SK-N-SH treated with all-trans-retinoic acid at 6 μM for 48 hours (cell line): ENCODE measurements at regions not wholly inside any gene's neighbourhood (a gene's known extent, or its start where the extent isn't known, plus 50 kb on each side); places are given as distances from the start of the nearest gene placed in this dataset.

ENCODE experiments used
- ATAC-seq: fragments of 200-7000 bp; cut with Tn5 transposase; 3 replicates; pipeline ENCODE4 v1.9.1; 2020; ENCODE audit warnings: mild to moderate bottlenecking, moderate library complexity
- ARNTL ChIP-seq: fragments of 450-650 bp; formaldehyde crosslinking; IDR thresholded peaks from 2 replicates; pipeline ENCODE4 v1.5.0; 2020; ENCODE audit warnings: low read depth, mild to moderate bottlenecking, moderate library complexity, borderline replicate concordance
- BACH2 ChIP-seq: fragments of 250-450 bp; sonication (Bioruptor Pico); IDR thresholded peaks from 2 replicates; pipeline ENCODE4 v1.9.0; 2021; ENCODE audit warnings: mild to moderate bottlenecking, borderline replicate concordance
- CSDC2 ChIP-seq: fragments of 250-450 bp; sonication (Bioruptor Pico); IDR thresholded peaks from 2 replicates; pipeline ENCODE4 v1.5.0; 2020; ENCODE audit warnings: mild to moderate bottlenecking, moderate library complexity
- ESRRG ChIP-seq: fragments of 250-450 bp; sonication (Bioruptor Pico); IDR thresholded peaks from 2 replicates; pipeline ENCODE4 v1.6.1; 2021; ENCODE audit warnings: mild to moderate bottlenecking
- ISL1 ChIP-seq: fragments of 250-450 bp; sonication (Bioruptor Pico); IDR thresholded peaks from 2 replicates; pipeline ENCODE4 v2.1.2; 2022; ENCODE audit warnings: mild to moderate bottlenecking, moderate library complexity
- RARB ChIP-seq: fragments of 250-450 bp; sonication (Bioruptor Pico); IDR thresholded peaks from 2 replicates; pipeline ENCODE4 v1.8.0; 2021; ENCODE audit warnings: mild to moderate bottlenecking, moderate library complexity
- SNAI2 ChIP-seq: fragments of 250-450 bp; sonication (Bioruptor Pico); IDR thresholded peaks from 2 replicates; pipeline ENCODE4 v1.5.0; 2020; ENCODE audit warnings: mild to moderate bottlenecking, moderate library complexity
- TCF4 ChIP-seq: fragments of 250-450 bp; sonication (Bioruptor Pico); IDR thresholded peaks from 2 replicates; pipeline ENCODE4 v1.8.0; 2021; ENCODE audit warnings: mild to moderate bottlenecking, moderate library complexity, borderline replicate concordance
- TOX ChIP-seq: fragments of 250-450 bp; sonication (Bioruptor Pico); IDR thresholded peaks from 2 replicates; pipeline ENCODE4 v1.8.0; 2021; ENCODE audit warnings: mild to moderate bottlenecking, moderate library complexity, borderline replicate concordance
- TSHZ2 ChIP-seq: fragments of 250-450 bp; sonication (Bioruptor Pico); IDR thresholded peaks from 2 replicates; pipeline ENCODE4 v1.5.0; 2020; ENCODE audit warnings: mild to moderate bottlenecking, moderate library complexity
- ZC3H10 ChIP-seq: fragments of 250-450 bp; sonication (Bioruptor Pico); IDR thresholded peaks from 2 replicates; pipeline ENCODE4 v1.5.1; 2021; ENCODE audit warnings: mild to moderate bottlenecking, moderate library complexity
- ZFP3 ChIP-seq: fragments of 250-450 bp; sonication (Bioruptor Pico); IDR thresholded peaks from 2 replicates; pipeline ENCODE4 v1.5.0; 2020; ENCODE audit warnings: mild to moderate bottlenecking, moderate library complexity
- ZFP30 ChIP-seq: fragments of 450-650 bp; formaldehyde crosslinking; IDR thresholded peaks from 2 replicates; pipeline ENCODE4 v1.5.0; 2022; ENCODE audit warnings: mild to moderate bottlenecking, moderate library complexity
- ZNF565 ChIP-seq: fragments of 450-650 bp; formaldehyde crosslinking; conservative IDR thresholded peaks from 2 replicates; pipeline ENCODE4 v1.5.0; 2020; ENCODE audit warnings: low read depth, mild to moderate bottlenecking, moderate library complexity
- ZNF70 ChIP-seq: fragments of 450-650 bp; formaldehyde crosslinking; IDR thresholded peaks from 2 replicates; pipeline ENCODE4 v1.5.0; 2020; ENCODE audit warnings: mild to moderate bottlenecking, moderate library complexity
- ZNF8 ChIP-seq: fragments of 450-650 bp; formaldehyde crosslinking; IDR thresholded peaks from 2 replicates; pipeline ENCODE4 v1.5.0; 2020; ENCODE audit warnings: mild to moderate bottlenecking, moderate library complexity
- TF ChIP-seq, protein P1 (sequence below): fragments of 250-450 bp; sonication (Bioruptor Pico); IDR thresholded peaks from 2 replicates; pipeline ENCODE4 v1.8.0; 2021; ENCODE audit warnings: low read depth, mild to moderate bottlenecking, moderate library complexity, borderline replicate concordance
- TF ChIP-seq, protein P2 (sequence below): fragments of 250-450 bp; sonication (Bioruptor Pico); IDR thresholded peaks from 2 replicates; pipeline ENCODE4 v1.5.1; 2020; ENCODE audit warnings: low read depth, mild to moderate bottlenecking, moderate library complexity
- TF ChIP-seq, protein P3 (sequence below): fragments of 250-450 bp; sonication (Bioruptor Pico); IDR thresholded peaks from 2 replicates; pipeline ENCODE4 v1.8.0; 2020; ENCODE audit warnings: mild to moderate bottlenecking, moderate library complexity, borderline replicate concordance
- TF ChIP-seq, protein P4 (sequence below): fragments of 250-450 bp; sonication (Bioruptor Pico); IDR thresholded peaks from 2 replicates; pipeline ENCODE4 v1.5.1; 2021; ENCODE audit warnings: mild to moderate bottlenecking, moderate library complexity

DNA sequence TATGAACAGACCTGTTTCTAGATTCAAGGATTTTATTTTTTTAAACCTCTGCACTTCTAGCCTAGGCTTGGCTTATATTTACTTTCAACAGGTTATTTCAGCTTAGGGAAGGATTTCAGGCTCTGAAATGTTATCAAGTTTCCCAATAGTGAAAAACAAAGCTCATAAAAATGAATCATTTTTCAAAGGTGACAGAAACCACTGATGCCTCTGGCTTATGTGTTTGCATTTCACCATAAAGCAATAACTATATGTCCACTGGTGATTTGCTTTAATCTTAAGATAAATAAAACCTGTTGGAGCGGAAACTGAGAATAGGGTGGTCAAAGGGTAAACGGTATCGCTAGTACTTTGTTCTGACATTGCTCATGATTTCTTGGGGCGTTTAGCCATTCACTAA, 141.2 kb upstream of the LRIG1 start:
- TF ChIP-seq ZC3H10 (CRISPR knock-in tag): no peak
- TF ChIP-seq ESRRG (CRISPR knock-in tag): no peak
- TF ChIP-seq CSDC2 (CRISPR knock-in tag): no peak
- no peak for TF ChIP-seq ZNF565
- TF ChIP-seq TCF4: no peak
- no peak for TF ChIP-seq ARNTL
- no peak for TF ChIP-seq BACH2 (CRISPR knock-in tag)
- TF ChIP-seq ZFP30 (CRISPR knock-in tag): no peak
- TF ChIP-seq, protein P1, sequence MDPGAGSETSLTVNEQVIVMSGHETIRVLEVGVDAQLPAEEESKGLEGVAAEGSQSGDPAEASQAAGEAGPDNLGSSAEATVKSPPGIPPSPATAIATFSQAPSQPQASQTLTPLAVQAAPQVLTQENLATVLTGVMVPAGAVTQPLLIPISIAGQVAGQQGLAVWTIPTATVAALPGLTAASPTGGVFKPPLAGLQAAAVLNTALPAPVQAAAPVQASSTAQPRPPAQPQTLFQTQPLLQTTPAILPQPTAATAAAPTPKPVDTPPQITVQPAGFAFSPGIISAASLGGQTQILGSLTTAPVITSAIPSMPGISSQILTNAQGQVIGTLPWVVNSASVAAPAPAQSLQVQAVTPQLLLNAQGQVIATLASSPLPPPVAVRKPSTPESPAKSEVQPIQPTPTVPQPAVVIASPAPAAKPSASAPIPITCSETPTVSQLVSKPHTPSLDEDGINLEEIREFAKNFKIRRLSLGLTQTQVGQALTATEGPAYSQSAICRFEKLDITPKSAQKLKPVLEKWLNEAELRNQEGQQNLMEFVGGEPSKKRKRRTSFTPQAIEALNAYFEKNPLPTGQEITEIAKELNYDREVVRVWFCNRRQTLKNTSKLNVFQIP (CRISPR knock-in tag): no peak
- TF ChIP-seq ZFP3: no peak
- TF ChIP-seq SNAI2 (CRISPR knock-in tag): no peak
- TF ChIP-seq, protein P2, sequence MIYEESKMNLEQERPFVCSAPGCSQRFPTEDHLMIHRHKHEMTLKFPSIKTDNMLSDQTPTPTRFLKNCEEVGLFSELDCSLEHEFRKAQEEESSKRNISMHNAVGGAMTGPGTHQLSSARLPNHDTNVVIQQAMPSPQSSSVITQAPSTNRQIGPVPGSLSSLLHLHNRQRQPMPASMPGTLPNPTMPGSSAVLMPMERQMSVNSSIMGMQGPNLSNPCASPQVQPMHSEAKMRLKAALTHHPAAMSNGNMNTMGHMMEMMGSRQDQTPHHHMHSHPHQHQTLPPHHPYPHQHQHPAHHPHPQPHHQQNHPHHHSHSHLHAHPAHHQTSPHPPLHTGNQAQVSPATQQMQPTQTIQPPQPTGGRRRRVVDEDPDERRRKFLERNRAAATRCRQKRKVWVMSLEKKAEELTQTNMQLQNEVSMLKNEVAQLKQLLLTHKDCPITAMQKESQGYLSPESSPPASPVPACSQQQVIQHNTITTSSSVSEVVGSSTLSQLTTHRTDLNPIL (CRISPR knock-in tag): no peak
- no peak for ATAC-seq

DNA sequence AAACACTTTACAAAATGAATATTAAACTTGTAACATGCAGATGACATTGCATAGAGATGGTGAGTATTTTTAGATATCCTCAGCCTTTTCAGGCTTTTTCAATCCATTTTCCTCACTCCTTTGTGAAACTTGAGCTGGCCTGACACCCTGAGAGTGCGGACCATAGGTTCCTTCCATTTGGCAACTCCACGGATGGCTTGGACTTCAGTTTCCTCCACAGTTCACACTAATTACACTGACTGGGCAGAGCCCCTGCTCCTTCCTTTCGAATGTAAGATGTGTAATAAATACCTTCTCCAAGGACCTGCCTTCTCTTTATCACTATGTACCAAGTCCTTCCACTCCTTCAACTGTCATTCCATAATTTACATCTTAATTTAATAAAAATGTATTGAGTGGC, 141.7 kb upstream of the LRIG1 start:
- no peak for ATAC-seq
- TF ChIP-seq ZNF70 (CRISPR knock-in tag) (no peak), ARNTL (no peak), ZNF565 (no peak)

DNA sequence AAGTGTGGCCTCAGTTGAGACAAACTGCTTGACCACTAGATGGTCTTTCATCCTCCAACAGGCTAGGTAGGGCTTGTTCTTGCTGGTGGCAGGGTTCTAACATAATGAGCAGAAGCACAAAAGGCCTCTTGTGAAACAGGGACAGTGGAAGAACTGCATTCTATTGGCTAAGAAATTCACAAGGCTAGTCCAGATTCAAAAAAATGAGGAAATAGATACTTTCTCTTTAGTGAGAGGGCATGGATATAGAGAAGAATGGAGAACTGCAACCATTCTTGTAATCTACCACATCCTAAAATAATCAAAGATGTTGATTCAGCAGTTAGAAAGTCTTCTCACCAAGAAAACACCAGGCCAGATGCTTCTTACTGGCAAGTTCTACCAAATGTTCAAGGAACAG, 143.7 kb upstream of the LRIG1 start:
- ATAC-seq: no peak
- TF ChIP-seq, protein P3, sequence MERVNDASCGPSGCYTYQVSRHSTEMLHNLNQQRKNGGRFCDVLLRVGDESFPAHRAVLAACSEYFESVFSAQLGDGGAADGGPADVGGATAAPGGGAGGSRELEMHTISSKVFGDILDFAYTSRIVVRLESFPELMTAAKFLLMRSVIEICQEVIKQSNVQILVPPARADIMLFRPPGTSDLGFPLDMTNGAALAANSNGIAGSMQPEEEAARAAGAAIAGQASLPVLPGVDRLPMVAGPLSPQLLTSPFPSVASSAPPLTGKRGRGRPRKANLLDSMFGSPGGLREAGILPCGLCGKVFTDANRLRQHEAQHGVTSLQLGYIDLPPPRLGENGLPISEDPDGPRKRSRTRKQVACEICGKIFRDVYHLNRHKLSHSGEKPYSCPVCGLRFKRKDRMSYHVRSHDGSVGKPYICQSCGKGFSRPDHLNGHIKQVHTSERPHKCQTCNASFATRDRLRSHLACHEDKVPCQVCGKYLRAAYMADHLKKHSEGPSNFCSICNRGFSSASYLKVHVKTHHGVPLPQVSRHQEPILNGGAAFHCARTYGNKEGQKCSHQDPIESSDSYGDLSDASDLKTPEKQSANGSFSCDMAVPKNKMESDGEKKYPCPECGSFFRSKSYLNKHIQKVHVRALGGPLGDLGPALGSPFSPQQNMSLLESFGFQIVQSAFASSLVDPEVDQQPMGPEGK (CRISPR knock-in tag): no peak
- TF ChIP-seq CSDC2 (CRISPR knock-in tag) (no peak), ZNF8 (CRISPR knock-in tag) (no peak), ZFP3 (no peak), ZNF70 (CRISPR knock-in tag) (no peak), BACH2 (CRISPR knock-in tag) (no peak), ZFP30 (CRISPR knock-in tag) (no peak), ARNTL (no peak), TSHZ2 (CRISPR knock-in tag) (no peak), ISL1 (no peak)
- TF ChIP-seq, protein P4, sequence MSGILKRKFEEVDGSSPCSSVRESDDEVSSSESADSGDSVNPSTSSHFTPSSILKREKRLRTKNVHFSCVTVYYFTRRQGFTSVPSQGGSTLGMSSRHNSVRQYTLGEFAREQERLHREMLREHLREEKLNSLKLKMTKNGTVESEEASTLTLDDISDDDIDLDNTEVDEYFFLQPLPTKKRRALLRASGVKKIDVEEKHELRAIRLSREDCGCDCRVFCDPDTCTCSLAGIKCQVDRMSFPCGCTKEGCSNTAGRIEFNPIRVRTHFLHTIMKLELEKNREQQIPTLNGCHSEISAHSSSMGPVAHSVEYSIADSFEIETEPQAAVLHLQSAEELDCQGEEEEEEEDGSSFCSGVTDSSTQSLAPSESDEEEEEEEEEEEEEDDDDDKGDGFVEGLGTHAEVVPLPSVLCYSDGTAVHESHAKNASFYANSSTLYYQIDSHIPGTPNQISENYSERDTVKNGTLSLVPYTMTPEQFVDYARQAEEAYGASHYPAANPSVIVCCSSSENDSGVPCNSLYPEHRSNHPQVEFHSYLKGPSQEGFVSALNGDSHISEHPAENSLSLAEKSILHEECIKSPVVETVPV: no peak
- TF ChIP-seq, protein P2 (CRISPR knock-in tag): no peak

DNA sequence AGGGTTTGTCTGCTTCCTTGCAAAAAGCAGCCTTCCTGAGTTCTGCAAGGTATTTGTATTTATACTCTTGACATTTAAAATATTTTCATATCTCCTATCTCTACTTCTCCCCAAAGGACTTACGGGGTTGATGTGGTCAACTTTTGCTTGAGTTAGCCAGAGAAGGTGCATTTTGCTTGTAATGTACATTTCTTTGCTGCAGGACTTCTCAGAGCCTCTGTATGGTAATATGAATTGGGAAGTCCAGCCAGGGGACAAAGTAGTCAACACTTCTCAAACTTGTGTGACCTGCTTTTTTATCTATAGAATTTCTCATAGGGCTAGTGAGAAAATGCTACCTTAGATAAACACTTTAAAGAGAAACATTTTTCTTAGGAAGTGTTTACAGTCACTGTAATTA, 148.2 kb upstream of the LRIG1 start:
- ATAC-seq: no peak
- TF ChIP-seq ESRRG (CRISPR knock-in tag) (no peak), RARB (CRISPR knock-in tag) (no peak), TOX (CRISPR knock-in tag) (no peak), TSHZ2 (CRISPR knock-in tag) (no peak), ZNF565 (no peak), ARNTL (no peak), ZNF8 (CRISPR knock-in tag) (no peak)
- TF ChIP-seq, protein P4: no peak
